ENCODE measurements at regions not wholly inside any gene's neighbourhood (a gene's known extent, or its start where the extent isn't known, plus 50 kb on each side); places are given as distances from the start of the nearest gene placed in this dataset.

GRCh38 chr13:80469105-80469852 is 128.4 kb upstream of the SPRY2 start:
- H3K9me1 ChIP-seq (ENCODE audit: insufficient read depth, low read length), result no peaks in the 10 kb centered on the region
- no peak overlapping the region for H3K14ac ChIP-seq (replicated peaks; ENCODE audit: low read depth, low read length)
- no peak overlapping the region for H3K56ac ChIP-seq (ENCODE audit: extremely low read depth, insufficient read depth, low read length)
- no peak overlapping the region for H3K4me2 ChIP-seq (ENCODE audit: low read depth, low read length)
- no peak overlapping the region for H3K4me3 ChIP-seq (ENCODE audit: insufficient read depth, low read depth, low read length)
- no peaks in the 10 kb centered on the region for H3K9me3 ChIP-seq (ENCODE audit: control insufficient read depth, insufficient read depth, low read length)
- H2AK5ac ChIP-seq (ENCODE audit: low read depth, low read length), result no peak overlapping the region
- H3K23ac ChIP-seq (ENCODE audit: low read depth, low read length), result no peak overlapping the region
- no peak overlapping the region for H3K27ac ChIP-seq (ENCODE audit: insufficient read depth, low read length)
- no peak overlapping the region for H2BK20ac ChIP-seq (ENCODE audit: low read depth, low read length)
- H3K9ac ChIP-seq (ENCODE audit: low read depth, low read length), result no peak overlapping the region
- no peaks in the 10 kb centered on the region for H3K36me3 ChIP-seq (ENCODE audit: control insufficient read depth, insufficient read depth, low read length)
- H2BK5ac ChIP-seq (ENCODE audit: low read depth, low read length, poor library complexity, severe bottlenecking), result no peak overlapping the region
- H2AFZ ChIP-seq (replicated peaks; ENCODE audit: low read length, poor library complexity), result no peak overlapping the region
- TF ChIP-seq USF2 (IDR thresholded peaks at IDR 0.05; ENCODE audit: low read depth, low read length) (no peak), CHD1 (IDR thresholded peaks at IDR 0.05; ENCODE audit: low read depth, low read length) (no peak)
- DNase-seq (no peak), ATAC-seq (ENCODE audit: low read depth) (no peak)
- no peak overlapping the region for H4K8ac ChIP-seq (ENCODE audit: low read depth in 2 of 2, low read length in 2 of 2)
- no peak overlapping the region for H4K5ac ChIP-seq (ENCODE audit: low read depth, low read length)
- no peaks in the 10 kb centered on the region for H4K20me1 ChIP-seq (ENCODE audit: insufficient read depth, low read length)
- H2AK9ac ChIP-seq (replicated peaks; ENCODE audit: low read depth, low read length, poor library complexity), result no peak overlapping the region
- no peaks in the 10 kb centered on the region for H3K4me1 ChIP-seq (ENCODE audit: control insufficient read depth, insufficient read depth, low read length)
- H3K4ac ChIP-seq (ENCODE audit: low read depth, low read length), result no peak overlapping the region
- WGBS, 2 experiments (ENCODE audit: extremely low coverage in 2 of 2, insufficient read length in 1 of 2), result 100% methylated on average over 1 of the region's 6 CpGs; no CpG with 5 or more reads in 1 of the 2 experiments
- H3K18ac ChIP-seq (ENCODE audit: low read depth, low read length), result no peak overlapping the region
- ChIA-PET CTCF (no interaction called here), POLR2A (ENCODE audit: unreplicated experiment) (no interaction called here)
- H2BK15ac ChIP-seq (ENCODE audit: low read depth, low read length), result no peak overlapping the region
- dilution Hi-C loops (cut with HindIII; ENCODE audit: low sequenced_read_pairs, unreplicated experiment), result no loop called here
- no peak overlapping the region for H2BK120ac ChIP-seq (ENCODE audit: low read depth, low read length)
- H4K91ac ChIP-seq (ENCODE audit: insufficient read depth, low read depth, low read length), result no peak overlapping the region
- no peaks in the 10 kb centered on the region for H3K27me3 ChIP-seq (ENCODE audit: control insufficient read depth, insufficient read depth, low read length)
- in situ Hi-C loops (cut with MboI; ENCODE audit: low sequenced_read_pairs), result no loop called here
- no TSS peak for BruUV-seq (replicated peaks)
- intact Hi-C loops (cut with micrococcal nuclease), result no loop called here
- no peaks in the 10 kb centered on the region for H3K79me1 ChIP-seq (ENCODE audit: low read depth in 1 of 2, low read length in 2 of 2)

All from IMR-90 (cell line).